ENCODE measurements at regions not wholly inside any gene's neighbourhood (a gene's known extent, or its start where the extent isn't known, plus 50 kb on each side); places are given as distances from the start of the nearest gene placed in this dataset.
"Not testable (repeated sequence)": the region's sequence is repeated elsewhere in the genome, so short reads cannot be mapped to it uniquely, and the experiment has no call there.

- no peak for DNase-seq
These were observed 422.1 kb downstream of the RAB38 start for GRCh38 chr11:87753143-87753542.

- no peak for DNase-seq
These were observed 432.2 kb downstream of the RAB38 start for GRCh38 chr11:87743007-87743406.

- DNase-seq, result no peak
These were observed 434.3 kb downstream of the RAB38 start for GRCh38 chr11:87740968-87741367.

- no peak for DNase-seq
These were observed 434.8 kb downstream of the RAB38 start for GRCh38 chr11:87740451-87740850.

GRCh38 chr11:87739766-87740165 lies 435.5 kb downstream of the RAB38 start:
- no peak for DNase-seq

- no peak for DNase-seq
These were observed 436.0 kb downstream of the RAB38 start for GRCh38 chr11:87739261-87739660.

- no peak for DNase-seq
These were observed 438.3 kb downstream of the RAB38 start for GRCh38 chr11:87736928-87737327.

- no peak for DNase-seq
These were observed 448.7 kb downstream of the RAB38 start for GRCh38 chr11:87726506-87726905.

GRCh38 chr11:87724358-87724757 lies 450.9 kb downstream of the RAB38 start:
- DNase-seq, result no peak

GRCh38 chr11:87722756-87723565 lies 452.3 kb downstream of the RAB38 start:
- DNase-seq, result no peak

- no peak for DNase-seq
These were observed 455.7 kb downstream of the RAB38 start for GRCh38 chr11:87719326-87720073.

GRCh38 chr11:87712802-87713202 lies 462.4 kb downstream of the RAB38 start:
- DNase-seq, result no peak

GRCh38 chr11:87712391-87712790 lies 462.9 kb downstream of the RAB38 start:
- DNase-seq, result no peak

- DNase-seq, result not testable (repeated sequence)
These were observed 471.7 kb downstream of the RAB38 start for GRCh38 chr11:87703589-87703988.

- DNase-seq, result no peak
These were observed 499.2 kb downstream of the RAB38 start for GRCh38 chr11:87675993-87676392.

- DNase-seq, result no peak
These were observed 508.5 kb downstream of the RAB38 start for GRCh38 chr11:87666730-87667129.

- no peak for DNase-seq
These were observed 513.0 kb downstream of the RAB38 start for GRCh38 chr11:87662287-87662686.

GRCh38 chr11:87660926-87661660 lies 514.1 kb downstream of the RAB38 start:
- no peak for DNase-seq

- no peak for DNase-seq
These were observed 515.4 kb downstream of the RAB38 start for GRCh38 chr11:87659807-87660206.

- DNase-seq, result no peak
These were observed 529.6 kb downstream of the RAB38 start for GRCh38 chr11:87645626-87646025.

- no peak for DNase-seq
These were observed 535.4 kb downstream of the RAB38 start for GRCh38 chr11:87639753-87640364.

GRCh38 chr11:87635001-87635400 lies 540.2 kb downstream of the RAB38 start:
- DNase-seq, result no peak

GRCh38 chr11:87634331-87634730 lies 540.9 kb downstream of the RAB38 start:
- no peak for DNase-seq

Measured in NCI-H774 (cell line).